WTC11 (cell line): ENCODE measurements at regions not wholly inside any gene's neighbourhood (a gene's known extent, or its start where the extent isn't known, plus 50 kb on each side); places are given as distances from the start of the nearest gene placed in this dataset.

Experiments
- ATAC-seq: fragments of 200-7000 bp; cut with Tn5 transposase; 2 replicates; pipeline ENCODE4 v1.10.0; 2021; ENCODE audit warnings: mild to moderate bottlenecking, moderate library complexity
- CTCF ChIA-PET: fragments of 300-600 bp; sonication (Branson Sonifier 250); formaldehyde crosslinking; loops from one replicate; lab custom pipeline; 2021; ENCODE audit warnings: antibody characterized with exemption; lab: Charles Lee
- POLR2A ChIA-PET: fragments of 350-600 bp; sonication (Branson Sonifier 250); formaldehyde crosslinking; loops from one replicate; lab custom pipeline; 2021; ENCODE audit warnings: antibody characterized with exemption; lab: Charles Lee
- DNase-seq: peaks from one replicate; pipeline ENCODE4 v3.0.0; 2021; ENCODE audit warnings: low spot score
- H3K27ac Mint-ChIP-seq: 2 replicates; pipeline ENCODE4 v1.8.0; 2021; ENCODE audit warnings: mixed read lengths
- H3K27me3 Mint-ChIP-seq: 2 replicates; pipeline ENCODE4 v1.8.0; 2021; ENCODE audit warnings: low read depth, mild to moderate bottlenecking, moderate library complexity, mixed read lengths
- H3K36me3 Mint-ChIP-seq: 2 replicates; pipeline ENCODE4 v1.8.0; 2021; ENCODE audit warnings: mixed read lengths
- H3K4me1 Mint-ChIP-seq: 2 replicates; pipeline ENCODE4 v1.8.0; 2022; ENCODE audit warnings: mixed read lengths
- H3K4me3 Mint-ChIP-seq: 2 replicates; pipeline ENCODE4 v1.8.0; 2021; ENCODE audit warnings: mild to moderate bottlenecking, moderate library complexity, mixed read lengths
- H3K9me3 Mint-ChIP-seq: 2 replicates; pipeline ENCODE4 v1.8.0; 2021; ENCODE audit warnings: mixed read lengths
- CBFB ChIP-seq: sonication (generic); formaldehyde crosslinking; IDR thresholded peaks from 2 replicates; pipeline ENCODE4 v1.8.1; 2022; ENCODE audit warnings: mild to moderate bottlenecking, low read depth, missing genetic modification reagents
- CREB1 ChIP-seq: sonication (generic); formaldehyde crosslinking; IDR thresholded peaks from 2 replicates; pipeline ENCODE4 v1.8.0; 2023; ENCODE audit warnings: mild to moderate bottlenecking, missing genetic modification reagents
- ELF4 ChIP-seq: sonication (generic); formaldehyde crosslinking; IDR thresholded peaks from 2 replicates; pipeline ENCODE4 v1.8.1; 2022; ENCODE audit warnings: low read depth, mild to moderate bottlenecking, moderate library complexity, missing genetic modification reagents
- EMX1 ChIP-seq: fragments of 250-450 bp; sonication (Bioruptor Pico); IDR thresholded peaks from 2 replicates; pipeline ENCODE4 v1.8.0; 2021; ENCODE audit warnings: mild to moderate bottlenecking
- MXD4 ChIP-seq: fragments of 250-450 bp; sonication (Bioruptor Pico); IDR thresholded peaks from 2 replicates; pipeline ENCODE4 v1.8.0; 2021; ENCODE audit warnings: mild to moderate bottlenecking, moderate library complexity, borderline replicate concordance
- MYBL2 ChIP-seq: sonication (generic); formaldehyde crosslinking; IDR thresholded peaks from 2 replicates; pipeline ENCODE4 v1.8.1; 2023; ENCODE audit warnings: mild to moderate bottlenecking, moderate library complexity, missing genetic modification reagents
- TF ChIP-seq, protein P1 (sequence below): sonication (generic); formaldehyde crosslinking; IDR thresholded peaks from 2 replicates; pipeline ENCODE4 v1.8.1; 2023; ENCODE audit warnings: mild to moderate bottlenecking, missing genetic modification reagents, moderate library complexity
- TF ChIP-seq, protein P2 (sequence below): sonication (generic); formaldehyde crosslinking; IDR thresholded peaks from 2 replicates; pipeline ENCODE4 v1.8.0; 2022; ENCODE audit warnings: missing genetic modification reagents
- TF ChIP-seq, protein P3 (sequence below): fragments of 250-450 bp; sonication (Bioruptor Pico); IDR thresholded peaks from 2 replicates; pipeline ENCODE4 v2.1.2; 2022; ENCODE audit warnings: mild to moderate bottlenecking, moderate library complexity
- TF ChIP-seq, protein P4 (sequence below): sonication (generic); formaldehyde crosslinking; IDR thresholded peaks from 2 replicates; pipeline ENCODE4 v1.8.0; 2023; ENCODE audit warnings: missing genetic modification reagents, mild to moderate bottlenecking, borderline replicate concordance
- TF ChIP-seq, protein P5 (sequence below): sonication (generic); formaldehyde crosslinking; IDR thresholded peaks from 2 replicates; pipeline ENCODE4 v1.8.1; 2023; ENCODE audit warnings: mild to moderate bottlenecking, missing genetic modification reagents, borderline replicate concordance
- TF ChIP-seq, protein P6 (sequence below): sonication (generic); formaldehyde crosslinking; IDR thresholded peaks from 2 replicates; pipeline ENCODE4 v1.8.1; 2022; ENCODE audit warnings: missing genetic modification reagents, borderline replicate concordance

DNA sequence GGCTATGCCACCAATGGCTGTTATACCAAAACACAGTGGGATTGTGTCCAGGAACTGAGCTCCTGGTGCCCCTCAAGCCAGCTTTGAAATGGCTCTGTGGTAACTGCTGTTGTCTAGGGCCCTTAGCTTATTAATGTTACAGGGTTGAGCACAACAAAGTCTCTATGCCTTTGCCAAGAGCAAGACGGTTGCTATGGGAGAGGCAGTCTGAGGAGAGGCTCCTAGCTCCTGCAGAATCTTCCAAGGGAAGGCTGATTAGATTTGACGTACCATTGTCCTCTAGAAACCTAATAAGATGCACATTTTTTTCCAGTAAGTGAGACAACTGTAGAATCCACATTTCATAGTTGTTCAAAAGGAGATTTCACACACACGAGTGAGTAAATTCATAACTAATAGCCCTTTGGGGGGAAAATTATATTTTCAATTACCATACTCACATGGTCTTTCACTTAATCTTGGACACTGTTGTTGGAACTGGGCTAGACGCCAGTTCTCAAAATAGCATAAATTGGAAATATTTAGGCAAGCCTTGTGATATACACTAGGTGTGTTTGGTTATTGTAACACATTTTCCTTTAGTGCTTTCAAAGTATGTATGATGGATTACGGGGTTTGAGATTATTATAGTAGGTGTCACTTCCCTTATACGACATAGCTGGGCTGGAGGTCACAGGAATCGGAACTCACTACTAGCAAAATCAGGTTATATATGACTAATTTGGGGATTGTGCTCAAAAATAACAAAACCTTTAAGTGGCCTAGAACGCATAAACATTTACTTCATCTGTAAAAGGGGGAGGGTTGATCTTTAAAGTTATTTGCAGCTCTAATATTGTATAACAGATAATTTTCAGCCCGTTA is 186.3 kb upstream of the EGFLAM start:
- Mint-ChIP-seq H3K9me3 (peaks cover 4% of the 10 kb centered on the region; the same call in 1 of the 2 replicates), H3K4me1 (no peaks in the 10 kb centered on the region)
- no peak for ATAC-seq

More for the DNA sequence above, 186.3 kb upstream of the EGFLAM start:
- H3K27me3 Mint-ChIP-seq: no peaks in the 10 kb centered on the region; the same call in 1 of the 2 replicates
- POLR2A ChIA-PET: no interaction called here
- no peak overlapping the region for H3K27ac Mint-ChIP-seq
- CTCF ChIA-PET: no interaction called here
- H3K4me3 Mint-ChIP-seq: no peak overlapping the region
- DNase-seq: no peak
- H3K36me3 Mint-ChIP-seq: no peaks in the 10 kb centered on the region
- TF ChIP-seq ELF4 (CRISPR knock-in tag) (no peak), EMX1 (CRISPR knock-in tag) (no peak), CBFB (CRISPR knock-in tag) (no peak), CREB1 (CRISPR knock-in tag) (no peak), MXD4 (no peak), MYBL2 (CRISPR knock-in tag) (no peak)
- TF ChIP-seq, protein P1, sequence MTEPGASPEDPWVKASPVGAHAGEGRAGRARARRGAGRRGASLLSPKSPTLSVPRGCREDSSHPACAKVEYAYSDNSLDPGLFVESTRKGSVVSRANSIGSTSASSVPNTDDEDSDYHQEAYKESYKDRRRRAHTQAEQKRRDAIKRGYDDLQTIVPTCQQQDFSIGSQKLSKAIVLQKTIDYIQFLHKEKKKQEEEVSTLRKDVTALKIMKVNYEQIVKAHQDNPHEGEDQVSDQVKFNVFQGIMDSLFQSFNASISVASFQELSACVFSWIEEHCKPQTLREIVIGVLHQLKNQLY: no peak
- TF ChIP-seq, protein P2, sequence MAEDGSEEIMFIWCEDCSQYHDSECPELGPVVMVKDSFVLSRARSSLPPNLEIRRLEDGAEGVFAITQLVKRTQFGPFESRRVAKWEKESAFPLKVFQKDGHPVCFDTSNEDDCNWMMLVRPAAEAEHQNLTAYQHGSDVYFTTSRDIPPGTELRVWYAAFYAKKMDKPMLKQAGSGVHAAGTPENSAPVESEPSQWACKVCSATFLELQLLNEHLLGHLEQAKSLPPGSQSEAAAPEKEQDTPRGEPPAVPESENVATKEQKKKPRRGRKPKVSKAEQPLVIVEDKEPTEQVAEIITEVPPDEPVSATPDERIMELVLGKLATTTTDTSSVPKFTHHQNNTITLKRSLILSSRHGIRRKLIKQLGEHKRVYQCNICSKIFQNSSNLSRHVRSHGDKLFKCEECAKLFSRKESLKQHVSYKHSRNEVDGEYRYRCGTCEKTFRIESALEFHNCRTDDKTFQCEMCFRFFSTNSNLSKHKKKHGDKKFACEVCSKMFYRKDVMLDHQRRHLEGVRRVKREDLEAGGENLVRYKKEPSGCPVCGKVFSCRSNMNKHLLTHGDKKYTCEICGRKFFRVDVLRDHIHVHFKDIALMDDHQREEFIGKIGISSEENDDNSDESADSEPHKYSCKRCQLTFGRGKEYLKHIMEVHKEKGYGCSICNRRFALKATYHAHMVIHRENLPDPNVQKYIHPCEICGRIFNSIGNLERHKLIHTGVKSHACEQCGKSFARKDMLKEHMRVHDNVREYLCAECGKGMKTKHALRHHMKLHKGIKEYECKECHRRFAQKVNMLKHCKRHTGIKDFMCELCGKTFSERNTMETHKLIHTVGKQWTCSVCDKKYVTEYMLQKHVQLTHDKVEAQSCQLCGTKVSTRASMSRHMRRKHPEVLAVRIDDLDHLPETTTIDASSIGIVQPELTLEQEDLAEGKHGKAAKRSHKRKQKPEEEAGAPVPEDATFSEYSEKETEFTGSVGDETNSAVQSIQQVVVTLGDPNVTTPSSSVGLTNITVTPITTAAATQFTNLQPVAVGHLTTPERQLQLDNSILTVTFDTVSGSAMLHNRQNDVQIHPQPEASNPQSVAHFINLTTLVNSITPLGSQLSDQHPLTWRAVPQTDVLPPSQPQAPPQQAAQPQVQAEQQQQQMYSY (CRISPR knock-in tag): no peak
- TF ChIP-seq, protein P3, sequence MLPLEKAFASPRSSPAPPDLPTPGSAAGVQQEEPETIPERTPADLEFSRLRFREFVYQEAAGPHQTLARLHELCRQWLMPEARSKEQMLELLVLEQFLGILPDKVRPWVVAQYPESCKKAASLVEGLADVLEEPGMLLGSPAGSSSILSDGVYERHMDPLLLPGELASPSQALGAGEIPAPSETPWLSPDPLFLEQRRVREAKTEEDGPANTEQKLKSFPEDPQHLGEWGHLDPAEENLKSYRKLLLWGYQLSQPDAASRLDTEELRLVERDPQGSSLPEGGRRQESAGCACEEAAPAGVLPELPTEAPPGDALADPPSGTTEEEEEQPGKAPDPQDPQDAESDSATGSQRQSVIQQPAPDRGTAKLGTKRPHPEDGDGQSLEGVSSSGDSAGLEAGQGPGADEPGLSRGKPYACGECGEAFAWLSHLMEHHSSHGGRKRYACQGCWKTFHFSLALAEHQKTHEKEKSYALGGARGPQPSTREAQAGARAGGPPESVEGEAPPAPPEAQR (CRISPR knock-in tag): no peak
- TF ChIP-seq, protein P4, sequence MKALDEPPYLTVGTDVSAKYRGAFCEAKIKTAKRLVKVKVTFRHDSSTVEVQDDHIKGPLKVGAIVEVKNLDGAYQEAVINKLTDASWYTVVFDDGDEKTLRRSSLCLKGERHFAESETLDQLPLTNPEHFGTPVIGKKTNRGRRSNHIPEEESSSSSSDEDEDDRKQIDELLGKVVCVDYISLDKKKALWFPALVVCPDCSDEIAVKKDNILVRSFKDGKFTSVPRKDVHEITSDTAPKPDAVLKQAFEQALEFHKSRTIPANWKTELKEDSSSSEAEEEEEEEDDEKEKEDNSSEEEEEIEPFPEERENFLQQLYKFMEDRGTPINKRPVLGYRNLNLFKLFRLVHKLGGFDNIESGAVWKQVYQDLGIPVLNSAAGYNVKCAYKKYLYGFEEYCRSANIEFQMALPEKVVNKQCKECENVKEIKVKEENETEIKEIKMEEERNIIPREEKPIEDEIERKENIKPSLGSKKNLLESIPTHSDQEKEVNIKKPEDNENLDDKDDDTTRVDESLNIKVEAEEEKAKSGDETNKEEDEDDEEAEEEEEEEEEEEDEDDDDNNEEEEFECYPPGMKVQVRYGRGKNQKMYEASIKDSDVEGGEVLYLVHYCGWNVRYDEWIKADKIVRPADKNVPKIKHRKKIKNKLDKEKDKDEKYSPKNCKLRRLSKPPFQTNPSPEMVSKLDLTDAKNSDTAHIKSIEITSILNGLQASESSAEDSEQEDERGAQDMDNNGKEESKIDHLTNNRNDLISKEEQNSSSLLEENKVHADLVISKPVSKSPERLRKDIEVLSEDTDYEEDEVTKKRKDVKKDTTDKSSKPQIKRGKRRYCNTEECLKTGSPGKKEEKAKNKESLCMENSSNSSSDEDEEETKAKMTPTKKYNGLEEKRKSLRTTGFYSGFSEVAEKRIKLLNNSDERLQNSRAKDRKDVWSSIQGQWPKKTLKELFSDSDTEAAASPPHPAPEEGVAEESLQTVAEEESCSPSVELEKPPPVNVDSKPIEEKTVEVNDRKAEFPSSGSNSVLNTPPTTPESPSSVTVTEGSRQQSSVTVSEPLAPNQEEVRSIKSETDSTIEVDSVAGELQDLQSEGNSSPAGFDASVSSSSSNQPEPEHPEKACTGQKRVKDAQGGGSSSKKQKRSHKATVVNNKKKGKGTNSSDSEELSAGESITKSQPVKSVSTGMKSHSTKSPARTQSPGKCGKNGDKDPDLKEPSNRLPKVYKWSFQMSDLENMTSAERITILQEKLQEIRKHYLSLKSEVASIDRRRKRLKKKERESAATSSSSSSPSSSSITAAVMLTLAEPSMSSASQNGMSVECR (CRISPR knock-in tag): no peak
- TF ChIP-seq, protein P5, sequence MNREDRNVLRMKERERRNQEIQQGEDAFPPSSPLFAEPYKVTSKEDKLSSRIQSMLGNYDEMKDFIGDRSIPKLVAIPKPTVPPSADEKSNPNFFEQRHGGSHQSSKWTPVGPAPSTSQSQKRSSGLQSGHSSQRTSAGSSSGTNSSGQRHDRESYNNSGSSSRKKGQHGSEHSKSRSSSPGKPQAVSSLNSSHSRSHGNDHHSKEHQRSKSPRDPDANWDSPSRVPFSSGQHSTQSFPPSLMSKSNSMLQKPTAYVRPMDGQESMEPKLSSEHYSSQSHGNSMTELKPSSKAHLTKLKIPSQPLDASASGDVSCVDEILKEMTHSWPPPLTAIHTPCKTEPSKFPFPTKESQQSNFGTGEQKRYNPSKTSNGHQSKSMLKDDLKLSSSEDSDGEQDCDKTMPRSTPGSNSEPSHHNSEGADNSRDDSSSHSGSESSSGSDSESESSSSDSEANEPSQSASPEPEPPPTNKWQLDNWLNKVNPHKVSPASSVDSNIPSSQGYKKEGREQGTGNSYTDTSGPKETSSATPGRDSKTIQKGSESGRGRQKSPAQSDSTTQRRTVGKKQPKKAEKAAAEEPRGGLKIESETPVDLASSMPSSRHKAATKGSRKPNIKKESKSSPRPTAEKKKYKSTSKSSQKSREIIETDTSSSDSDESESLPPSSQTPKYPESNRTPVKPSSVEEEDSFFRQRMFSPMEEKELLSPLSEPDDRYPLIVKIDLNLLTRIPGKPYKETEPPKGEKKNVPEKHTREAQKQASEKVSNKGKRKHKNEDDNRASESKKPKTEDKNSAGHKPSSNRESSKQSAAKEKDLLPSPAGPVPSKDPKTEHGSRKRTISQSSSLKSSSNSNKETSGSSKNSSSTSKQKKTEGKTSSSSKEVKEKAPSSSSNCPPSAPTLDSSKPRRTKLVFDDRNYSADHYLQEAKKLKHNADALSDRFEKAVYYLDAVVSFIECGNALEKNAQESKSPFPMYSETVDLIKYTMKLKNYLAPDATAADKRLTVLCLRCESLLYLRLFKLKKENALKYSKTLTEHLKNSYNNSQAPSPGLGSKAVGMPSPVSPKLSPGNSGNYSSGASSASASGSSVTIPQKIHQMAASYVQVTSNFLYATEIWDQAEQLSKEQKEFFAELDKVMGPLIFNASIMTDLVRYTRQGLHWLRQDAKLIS (CRISPR knock-in tag): no peak
- TF ChIP-seq, protein P6, sequence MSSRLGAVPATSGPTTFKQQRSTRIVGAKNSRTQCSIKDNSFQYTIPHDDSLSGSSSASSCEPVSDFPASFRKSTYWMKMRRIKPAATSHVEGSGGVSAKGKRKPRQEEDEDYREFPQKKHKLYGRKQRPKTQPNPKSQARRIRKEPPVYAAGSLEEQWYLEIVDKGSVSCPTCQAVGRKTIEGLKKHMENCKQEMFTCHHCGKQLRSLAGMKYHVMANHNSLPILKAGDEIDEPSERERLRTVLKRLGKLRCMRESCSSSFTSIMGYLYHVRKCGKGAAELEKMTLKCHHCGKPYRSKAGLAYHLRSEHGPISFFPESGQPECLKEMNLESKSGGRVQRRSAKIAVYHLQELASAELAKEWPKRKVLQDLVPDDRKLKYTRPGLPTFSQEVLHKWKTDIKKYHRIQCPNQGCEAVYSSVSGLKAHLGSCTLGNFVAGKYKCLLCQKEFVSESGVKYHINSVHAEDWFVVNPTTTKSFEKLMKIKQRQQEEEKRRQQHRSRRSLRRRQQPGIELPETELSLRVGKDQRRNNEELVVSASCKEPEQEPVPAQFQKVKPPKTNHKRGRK (CRISPR knock-in tag): no peak
